Left lung (tissue), 4 donors: ENCODE measurements at regions not wholly inside any gene's neighbourhood (a gene's known extent, or its start where the extent isn't known, plus 50 kb on each side); places are given as distances from the start of the nearest gene placed in this dataset.

Experiments
- ATAC-seq: fragments of 200-7000 bp; cut with Tn5 transposase; one replicate; pipeline ENCODE4 v1.9.1; 2020; ENCODE audit warnings: moderate library complexity
- DNase-seq, 4 donors: peaks; one replicate each; pipeline ENCODE4 v3.0.0-alpha.2; 2013 to 2020
- H3K27ac ChIP-seq, 2 donors: fragments of 200-600 bp; sonication (generic) in 1 of 2; one replicate each; pipeline versions ENCODE4 v1.5.0 to v1.8.0; 2020 to 2021
- H3K27me3 ChIP-seq, 2 donors: fragments of 200-600 bp; sonication (generic) in 1 of 2; one replicate each; pipeline versions ENCODE4 v1.5.0 to v1.8.0; 2020 to 2021
- H3K36me3 ChIP-seq, 2 donors: fragments of 200-600 bp; sonication (generic) in 1 of 2; one replicate each; pipeline versions ENCODE4 v1.5.0 to v1.8.0; 2020 to 2021
- H3K4me1 ChIP-seq, 2 donors: fragments of 200-600 bp; one replicate each; pipeline ENCODE4 v1.8.0; 2021
- H3K4me3 ChIP-seq, 2 donors: fragments of 200-600 bp; sonication (generic) in 1 of 2; one replicate each; pipeline versions ENCODE4 v1.5.0 to v1.8.0; 2020 to 2021; ENCODE audit warnings: mild to moderate bottlenecking in 1 of 2
- H3K9me3 ChIP-seq, 2 donors: fragments of 200-600 bp; sonication (generic) in 1 of 2; one replicate each; pipeline versions ENCODE4 v1.5.0 to v1.8.0; 2020 to 2021
- intact Hi-C, 2 donors: fragments of 100-400 bp; cut with DNase I; formaldehyde crosslinking; loops; one replicate each; pipeline versions ENCODE4 v1.11.2 to v1.14.2; 2022
- TF ChIP-seq, protein P1 (sequence below), 2 donors: fragments of 200-600 bp; sonication (generic) in 1 of 2; IDR thresholded peaks; one replicate each; pipeline versions ENCODE4 v1.5.0 to v1.8.0; 2021; ENCODE audit warnings: antibody characterized with exemption in 2 of 2
- donor health status: DM: no; HTN: yes; CAD: no.
- donor health status: DM: no; HTN: no; CAD: no.

DNA sequence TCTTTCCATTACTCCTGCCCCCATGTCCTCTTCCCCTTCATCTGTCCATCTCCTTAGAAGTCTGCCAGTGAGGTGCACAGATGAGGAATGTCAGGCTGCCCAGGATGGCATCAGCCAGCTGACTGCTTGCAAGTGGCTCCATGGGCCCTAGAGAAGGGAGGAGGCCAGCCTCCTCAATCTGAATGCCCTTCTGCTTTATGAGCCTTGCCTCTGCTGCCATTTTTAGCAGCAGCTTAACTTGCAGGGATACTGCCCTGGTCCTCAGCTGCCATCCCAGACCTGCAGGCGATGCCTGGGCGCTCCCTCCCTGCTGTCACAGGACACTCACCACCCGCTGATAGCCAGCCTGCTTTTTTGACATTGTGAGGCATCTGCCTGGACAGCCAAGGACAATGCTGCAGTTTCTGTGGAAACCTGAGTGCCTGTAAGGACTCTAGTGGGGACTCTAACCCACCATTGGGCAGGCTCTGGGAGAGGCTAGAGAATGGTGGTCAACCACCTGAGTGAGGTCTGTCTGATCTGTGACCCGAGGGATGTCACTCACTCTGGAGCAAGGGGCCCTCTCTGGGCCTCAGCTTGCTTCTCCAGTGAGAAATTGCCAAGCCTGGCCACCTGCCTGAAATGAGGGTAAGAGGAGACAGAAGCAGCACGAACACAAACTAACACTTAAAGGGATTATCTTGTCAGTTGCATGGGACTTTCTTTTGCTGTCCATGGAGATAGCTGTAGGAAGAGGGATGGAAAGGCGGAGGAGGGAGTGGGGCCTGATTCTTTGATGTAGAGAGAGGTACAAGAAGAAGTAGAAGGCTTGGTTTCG, 185.0 kb downstream of the MIS18A start:
- Histone ChIP-seq H3K4me3 (no peak overlapping the region), H3K9me3 (no peaks in the 10 kb centered on the region), H3K27ac (no peak overlapping the region), H3K4me1 (no peaks in the 10 kb centered on the region), H3K36me3 (no peaks in the 10 kb centered on the region), H3K27me3 (no peaks in the 10 kb centered on the region)
- no peak for DNase-seq
- TF ChIP-seq, protein P1, sequence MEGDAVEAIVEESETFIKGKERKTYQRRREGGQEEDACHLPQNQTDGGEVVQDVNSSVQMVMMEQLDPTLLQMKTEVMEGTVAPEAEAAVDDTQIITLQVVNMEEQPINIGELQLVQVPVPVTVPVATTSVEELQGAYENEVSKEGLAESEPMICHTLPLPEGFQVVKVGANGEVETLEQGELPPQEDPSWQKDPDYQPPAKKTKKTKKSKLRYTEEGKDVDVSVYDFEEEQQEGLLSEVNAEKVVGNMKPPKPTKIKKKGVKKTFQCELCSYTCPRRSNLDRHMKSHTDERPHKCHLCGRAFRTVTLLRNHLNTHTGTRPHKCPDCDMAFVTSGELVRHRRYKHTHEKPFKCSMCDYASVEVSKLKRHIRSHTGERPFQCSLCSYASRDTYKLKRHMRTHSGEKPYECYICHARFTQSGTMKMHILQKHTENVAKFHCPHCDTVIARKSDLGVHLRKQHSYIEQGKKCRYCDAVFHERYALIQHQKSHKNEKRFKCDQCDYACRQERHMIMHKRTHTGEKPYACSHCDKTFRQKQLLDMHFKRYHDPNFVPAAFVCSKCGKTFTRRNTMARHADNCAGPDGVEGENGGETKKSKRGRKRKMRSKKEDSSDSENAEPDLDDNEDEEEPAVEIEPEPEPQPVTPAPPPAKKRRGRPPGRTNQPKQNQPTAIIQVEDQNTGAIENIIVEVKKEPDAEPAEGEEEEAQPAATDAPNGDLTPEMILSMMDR (IDR thresholded peaks at IDR 0.05) = no peak
- ATAC-seq = no peak
- intact Hi-C loops = no loop called here

DNA sequence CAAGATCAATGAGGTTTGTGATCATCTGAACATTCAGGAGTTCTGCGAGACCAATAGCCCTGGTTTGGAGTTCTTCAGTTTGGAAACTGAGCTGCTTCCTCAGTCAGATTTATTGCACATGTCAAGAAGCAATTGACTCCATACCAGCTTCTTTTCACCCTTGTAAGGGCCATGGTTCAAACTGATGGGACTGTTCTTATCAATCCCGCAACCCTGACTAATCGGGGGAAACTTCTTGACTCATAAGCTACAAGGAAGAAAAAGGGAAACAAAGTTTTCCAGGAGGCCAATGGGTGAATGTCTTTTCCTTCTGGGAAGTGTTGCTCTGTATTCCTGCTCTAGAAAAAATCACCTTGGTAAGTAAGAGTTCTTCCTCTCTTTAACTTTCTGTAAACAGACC, 187.9 kb downstream of the MIS18A start:
- Histone ChIP-seq H3K4me1 (no peaks in the 10 kb centered on the region), H3K9me3 (no peaks in the 10 kb centered on the region), H3K36me3 (no peaks in the 10 kb centered on the region), H3K27me3 (no peaks in the 10 kb centered on the region), H3K4me3 (no peak overlapping the region), H3K27ac (no peak overlapping the region)
- no peak for ATAC-seq
- TF ChIP-seq, protein P1 (IDR thresholded peaks at IDR 0.05) = no peak
- intact Hi-C loops = no loop called here
- no peak for DNase-seq

DNA sequence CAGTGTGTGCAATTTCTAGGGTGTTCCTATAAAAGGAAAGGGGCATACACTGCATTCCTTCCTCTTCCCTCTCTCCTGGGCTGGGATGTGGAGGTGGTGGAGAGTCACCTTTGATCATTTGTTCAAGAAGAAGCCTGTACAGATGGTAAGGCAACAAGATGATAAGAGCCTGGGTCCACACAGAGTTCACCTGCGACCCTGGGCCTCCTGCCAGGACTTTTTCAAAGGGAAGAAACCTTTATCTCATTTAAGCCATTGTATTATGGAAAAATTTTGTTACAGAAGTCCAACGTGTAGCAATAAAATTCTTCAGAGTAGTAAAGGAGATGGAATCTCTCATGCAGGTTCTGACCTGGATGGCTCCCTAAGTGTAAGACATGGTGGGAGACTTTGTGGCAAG, 189.1 kb downstream of the MIS18A start:
- intact Hi-C loops = no loop called here
- Histone ChIP-seq H3K27ac (no peak overlapping the region), H3K4me3 (no peak overlapping the region), H3K36me3 (no peaks in the 10 kb centered on the region), H3K27me3 (no peaks in the 10 kb centered on the region), H3K9me3 (no peaks in the 10 kb centered on the region), H3K4me1 (no peaks in the 10 kb centered on the region)
- no peak for DNase-seq
- TF ChIP-seq, protein P1 (IDR thresholded peaks at IDR 0.05) = no peak
- ATAC-seq = no peak

DNA sequence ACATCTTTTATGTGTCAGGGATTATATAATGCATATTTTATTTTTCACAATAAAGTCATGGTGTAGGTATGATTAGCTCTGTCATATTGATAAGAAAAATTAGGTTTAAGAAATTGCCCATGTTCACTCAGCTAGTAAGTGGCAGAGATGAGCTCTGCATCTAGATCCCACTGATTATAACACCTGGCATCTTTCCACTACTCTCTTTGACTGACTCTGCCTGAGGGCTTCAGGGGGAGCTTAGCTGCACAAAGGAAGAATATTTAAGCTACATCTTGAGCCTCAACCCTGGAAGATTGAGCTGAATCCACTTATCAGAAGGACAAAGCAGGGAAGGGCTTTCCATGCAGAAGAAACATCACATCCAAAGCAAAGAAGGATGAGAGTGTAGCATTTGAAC, 190.4 kb downstream of the MIS18A start:
- DNase-seq (no peak), ATAC-seq (no peak)
- H3K4me1 ChIP-seq = no peaks in the 10 kb centered on the region
- TF ChIP-seq, protein P1 (IDR thresholded peaks at IDR 0.05) = no peak
- H3K4me3 ChIP-seq = no peak overlapping the region
- no peaks in the 10 kb centered on the region for H3K27me3 ChIP-seq
- H3K36me3 ChIP-seq = no peaks in the 10 kb centered on the region
- H3K27ac ChIP-seq = no peak overlapping the region
- H3K9me3 ChIP-seq = no peaks in the 10 kb centered on the region
- intact Hi-C loops = no loop called here

DNA sequence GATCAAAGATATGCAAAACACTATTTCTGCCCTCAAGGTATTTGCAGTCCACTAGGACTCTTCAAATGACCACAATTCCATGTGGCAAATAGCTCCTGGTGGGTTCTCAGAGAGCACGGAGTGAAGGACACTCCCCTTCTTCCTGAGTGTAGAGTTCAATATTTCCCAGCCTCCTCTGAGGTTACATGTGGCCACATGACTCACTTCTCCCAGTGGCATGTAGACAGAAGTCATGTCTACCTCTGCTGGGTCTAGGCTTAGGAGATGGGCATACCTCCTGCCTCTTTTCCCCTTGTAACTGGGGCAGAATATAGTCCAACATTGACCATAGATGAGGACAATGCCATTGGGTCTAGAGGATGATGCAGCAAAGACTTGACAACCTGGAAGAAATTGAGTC, 191.4 kb downstream of the MIS18A start:
- TF ChIP-seq, protein P1 (IDR thresholded peaks at IDR 0.05) = no peak
- H3K27ac ChIP-seq = no peak overlapping the region
- H3K27me3 ChIP-seq = no peaks in the 10 kb centered on the region
- no peak overlapping the region for H3K4me3 ChIP-seq
- no peaks in the 10 kb centered on the region for H3K36me3 ChIP-seq
- no peaks in the 10 kb centered on the region for H3K9me3 ChIP-seq
- DNase-seq = no peak
- H3K4me1 ChIP-seq = no peaks in the 10 kb centered on the region
- ATAC-seq = no peak
- intact Hi-C loops = no loop called here
